Vagina (tissue), 2 donors: ENCODE measurements at regions not wholly inside any gene's neighbourhood (a gene's known extent, or its start where the extent isn't known, plus 50 kb on each side); places are given as distances from the start of the nearest gene placed in this dataset.
"Not testable (repeated sequence)": the region's sequence is repeated elsewhere in the genome, so short reads cannot be mapped to it uniquely, and the experiment has no call there.

Experiments used
- DNase-seq, 2 donors: peaks; one replicate each; pipeline ENCODE4 v3.0.0-alpha.2; 2017; ENCODE audit errors: extremely low spot score in 2 of 2
- H3K27ac ChIP-seq: fragments of 200-600 bp; sonication (generic); one replicate; pipeline ENCODE4 v1.5.1; 2019
- H3K27me3 ChIP-seq: fragments of 200-600 bp; sonication (generic); one replicate; pipeline ENCODE4 v1.5.1; 2019
- H3K36me3 ChIP-seq, 2 donors: fragments of 200-600 bp; sonication (generic); one replicate each; pipeline ENCODE4 v1.5.1; 2017 to 2019
- H3K4me1 ChIP-seq: fragments of 200-600 bp; sonication (generic); one replicate; pipeline ENCODE4 v1.5.1; 2019
- H3K4me3 ChIP-seq, 2 donors: fragments of 200-600 bp; sonication (generic); 1 replicate in 1 of 2; 2 replicates in 1 of 2; pipeline ENCODE4 v1.5.1; 2016 to 2019
- H3K9me3 ChIP-seq: fragments of 200-600 bp; sonication (generic); one replicate; pipeline ENCODE4 v1.5.1; 2019
- POLR2A ChIP-seq, 2 donors: fragments of 450-650 bp; IDR thresholded peaks; one replicate each; pipeline ENCODE4 v1.6.1; 2017; ENCODE audit warnings: antibody characterized with exemption in 2 of 2, mild to moderate bottlenecking in 2 of 2, moderate library complexity in 2 of 2
- POLR2AphosphoS5 ChIP-seq, 2 donors: sonication (generic); formaldehyde crosslinking; IDR thresholded peaks; one replicate each; pipeline ENCODE4 v1.9.0; 2017; ENCODE audit warnings: antibody characterized with exemption in 2 of 2, mild to moderate bottlenecking in 2 of 2, low read depth in 1 of 2; ENCODE audit not compliant: insufficient read depth in 1 of 2
- intact Hi-C: fragments of 100-400 bp; cut with DNase I; formaldehyde crosslinking; loops from one replicate; pipeline ENCODE4 v1.15.1; 2023
- TF ChIP-seq, protein P1 (sequence below), 3 experiments: fragments of 450-650 bp in 2 of 3; fragments of 200-600 bp in 1 of 3; sonication (generic) in 1 of 3; IDR thresholded peaks; one replicate each; pipeline ENCODE4 v1.5.1; 2017 to 2019; ENCODE audit warnings: antibody characterized with exemption in 3 of 3, mild to moderate bottlenecking in 2 of 3, moderate library complexity in 2 of 3

DNA sequence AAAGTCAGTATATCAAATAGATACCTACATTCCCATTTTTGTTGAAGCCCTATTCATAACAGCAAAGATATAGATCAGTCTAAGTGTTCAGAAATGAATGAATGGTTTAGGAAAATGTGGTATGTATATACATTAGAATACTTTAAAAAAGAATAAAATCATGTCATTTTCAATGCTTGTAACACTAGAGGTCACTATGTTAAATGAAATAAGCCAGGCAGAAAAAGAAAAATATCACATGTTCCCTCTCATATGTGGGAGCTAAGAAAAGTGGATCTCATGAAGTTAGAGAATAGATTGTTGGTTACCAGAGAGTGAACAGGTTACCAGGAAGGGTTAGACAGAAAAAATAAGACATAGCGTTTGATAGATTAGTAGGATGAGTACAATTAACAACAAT, 1111.0 kb upstream of the SLC39A10 start:
- Histone ChIP-seq H3K4me3 (no peak overlapping the region), H3K4me1 (no peaks in the 10 kb centered on the region), H3K36me3 (no peaks in the 10 kb centered on the region), H3K27ac (no peak overlapping the region), H3K9me3 (no peaks in the 10 kb centered on the region), H3K27me3 (no peaks in the 10 kb centered on the region)
- TF ChIP-seq POLR2A (IDR thresholded peaks at IDR 0.05), result no peak
- TF ChIP-seq POLR2AphosphoS5 (IDR thresholded peaks at IDR 0.05; ENCODE audit: insufficient read depth in 1 of 2, low read depth in 1 of 2), result no peak
- TF ChIP-seq, protein P1, sequence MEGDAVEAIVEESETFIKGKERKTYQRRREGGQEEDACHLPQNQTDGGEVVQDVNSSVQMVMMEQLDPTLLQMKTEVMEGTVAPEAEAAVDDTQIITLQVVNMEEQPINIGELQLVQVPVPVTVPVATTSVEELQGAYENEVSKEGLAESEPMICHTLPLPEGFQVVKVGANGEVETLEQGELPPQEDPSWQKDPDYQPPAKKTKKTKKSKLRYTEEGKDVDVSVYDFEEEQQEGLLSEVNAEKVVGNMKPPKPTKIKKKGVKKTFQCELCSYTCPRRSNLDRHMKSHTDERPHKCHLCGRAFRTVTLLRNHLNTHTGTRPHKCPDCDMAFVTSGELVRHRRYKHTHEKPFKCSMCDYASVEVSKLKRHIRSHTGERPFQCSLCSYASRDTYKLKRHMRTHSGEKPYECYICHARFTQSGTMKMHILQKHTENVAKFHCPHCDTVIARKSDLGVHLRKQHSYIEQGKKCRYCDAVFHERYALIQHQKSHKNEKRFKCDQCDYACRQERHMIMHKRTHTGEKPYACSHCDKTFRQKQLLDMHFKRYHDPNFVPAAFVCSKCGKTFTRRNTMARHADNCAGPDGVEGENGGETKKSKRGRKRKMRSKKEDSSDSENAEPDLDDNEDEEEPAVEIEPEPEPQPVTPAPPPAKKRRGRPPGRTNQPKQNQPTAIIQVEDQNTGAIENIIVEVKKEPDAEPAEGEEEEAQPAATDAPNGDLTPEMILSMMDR (IDR thresholded peaks at IDR 0.05), result no peak
- no peak for DNase-seq
- intact Hi-C loops, result no loop called here

GRCh38 chr2:194539425-194539824, 1117.6 kb upstream of the SLC39A10 start:
- no peaks in the 10 kb centered on the region for H3K27me3 ChIP-seq
- TF ChIP-seq, protein P1 (IDR thresholded peaks at IDR 0.05), result no peak
- TF ChIP-seq POLR2A (IDR thresholded peaks at IDR 0.05), result no peak
- TF ChIP-seq POLR2AphosphoS5 (IDR thresholded peaks at IDR 0.05; ENCODE audit: insufficient read depth in 1 of 2, low read depth in 1 of 2), result no peak
- H3K27ac ChIP-seq, result no peak overlapping the region
- H3K4me1 ChIP-seq, result no peaks in the 10 kb centered on the region
- intact Hi-C loops, result no loop called here
- H3K9me3 ChIP-seq, result no peaks in the 10 kb centered on the region
- H3K36me3 ChIP-seq, result no peaks in the 10 kb centered on the region
- no peak for DNase-seq
- no peak overlapping the region for H3K4me3 ChIP-seq

DNA sequence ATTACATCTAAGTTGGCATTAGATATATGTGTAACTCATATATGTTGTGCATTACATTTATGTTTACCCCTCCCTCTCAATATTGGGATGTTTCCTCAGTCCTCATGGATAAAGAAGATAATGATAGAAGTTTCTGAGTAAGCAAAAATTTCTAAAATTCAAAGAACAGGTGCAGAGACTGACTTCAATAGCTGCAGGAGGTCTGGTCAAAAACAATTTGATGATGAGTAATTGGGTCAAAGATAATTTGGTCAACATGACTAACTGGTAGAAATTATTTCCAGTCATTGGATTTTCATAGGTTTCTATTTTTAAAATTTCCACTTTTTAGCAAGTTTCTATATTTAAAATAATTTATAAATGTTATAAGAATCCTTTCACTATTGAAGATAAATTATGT, 1130.9 kb upstream of the SLC39A10 start:
- H3K4me1 ChIP-seq, result no peaks in the 10 kb centered on the region
- no peak for DNase-seq
- TF ChIP-seq POLR2A (IDR thresholded peaks at IDR 0.05) (no peak), POLR2AphosphoS5 (IDR thresholded peaks at IDR 0.05; ENCODE audit: insufficient read depth in 1 of 2, low read depth in 1 of 2) (no peak)
- TF ChIP-seq, protein P1 (IDR thresholded peaks at IDR 0.05), result no peak
- H3K4me3 ChIP-seq, result no peak overlapping the region
- H3K9me3 ChIP-seq, result no peaks in the 10 kb centered on the region
- no peak overlapping the region for H3K27ac ChIP-seq
- no peaks in the 10 kb centered on the region for H3K27me3 ChIP-seq
- intact Hi-C loops, result no loop called here
- no peaks in the 10 kb centered on the region for H3K36me3 ChIP-seq

- H3K4me1 ChIP-seq, result no peaks in the 10 kb centered on the region
- H3K27ac ChIP-seq, result no peak overlapping the region
- no peak for TF ChIP-seq POLR2A (IDR thresholded peaks at IDR 0.05)
- TF ChIP-seq, protein P1 (IDR thresholded peaks at IDR 0.05), result no peak
- TF ChIP-seq POLR2AphosphoS5 (IDR thresholded peaks at IDR 0.05; ENCODE audit: insufficient read depth in 1 of 2, low read depth in 1 of 2), result no peak
Observed at GRCh38 chr2:194514281-194514680, 1142.7 kb upstream of the SLC39A10 start.

GRCh38 chr2:194511070-194511469, 1146.0 kb upstream of the SLC39A10 start:
- H3K9me3 ChIP-seq, H3K36me3 ChIP-seq, H3K4me3 ChIP-seq, intact Hi-C loops, DNase-seq, H3K27ac ChIP-seq, H3K4me1 ChIP-seq, H3K27me3 ChIP-seq: not testable (repeated sequence)

More at GRCh38 chr2:194514281-194514680, 1142.7 kb upstream of the SLC39A10 start:
- Histone ChIP-seq H3K36me3 (no peaks in the 10 kb centered on the region), H3K27me3 (no peaks in the 10 kb centered on the region), H3K9me3 (no peaks in the 10 kb centered on the region), H3K4me3 (no peak overlapping the region)
- DNase-seq, result no peak
- intact Hi-C loops, result no loop called here

GRCh38 chr2:194504876-194505275, 1152.2 kb upstream of the SLC39A10 start:
- intact Hi-C loops, H3K4me3 ChIP-seq, DNase-seq, H3K27ac ChIP-seq, H3K36me3 ChIP-seq, H3K27me3 ChIP-seq, H3K4me1 ChIP-seq, H3K9me3 ChIP-seq: not testable (repeated sequence)
